Fibroblast of skin of right quadriceps (primary cell): ENCODE measurements at regions not wholly inside any gene's neighbourhood (a gene's known extent, or its start where the extent isn't known, plus 50 kb on each side); places are given as distances from the start of the nearest gene placed in this dataset.

Experiments
- DNase-seq: peaks from one replicate; pipeline ENCODE4 v3.0.0-alpha.2; 2013

GRCh38 chr3:34258271-34258998 is 460.0 kb downstream of the PDCD6IP start:
- DNase-seq = no peak

- peak; percentile 54 for DNase-seq
Measured at GRCh38 chr3:34260271-34261000, 462.0 kb downstream of the PDCD6IP start.

- peak; percentile 59 for DNase-seq
Measured at GRCh38 chr3:34261001-34261385, 462.6 kb downstream of the PDCD6IP start.

- DNase-seq = no peak
Measured at GRCh38 chr3:34263101-34263621, 464.7 kb downstream of the PDCD6IP start.

- DNase-seq = peak; percentile 14
Measured at GRCh38 chr3:34264337-34265041, 466.1 kb downstream of the PDCD6IP start.

- no peak for DNase-seq
Measured at GRCh38 chr3:34267088-34267487, 468.7 kb downstream of the PDCD6IP start.

- peak; percentile 15 for DNase-seq
Measured at GRCh38 chr3:34268032-34268709, 469.7 kb downstream of the PDCD6IP start.

- DNase-seq = no peak
Measured at GRCh38 chr3:34275811-34276210, 477.4 kb downstream of the PDCD6IP start.

- no peak for DNase-seq
Measured at GRCh38 chr3:34276342-34276741, 477.9 kb downstream of the PDCD6IP start.

- no peak for DNase-seq
Measured at GRCh38 chr3:34277110-34277509, 478.7 kb downstream of the PDCD6IP start.

GRCh38 chr3:34279901-34280300 is 481.5 kb downstream of the PDCD6IP start:
- DNase-seq = no peak

- no peak for DNase-seq
Measured at GRCh38 chr3:34283751-34284150, 485.3 kb downstream of the PDCD6IP start.

GRCh38 chr3:34284959-34285826 is 486.8 kb downstream of the PDCD6IP start:
- no peak for DNase-seq

- DNase-seq = no peak
Measured at GRCh38 chr3:34285827-34286188, 487.4 kb downstream of the PDCD6IP start.

- no peak for DNase-seq
Measured at GRCh38 chr3:34292605-34293300, 494.3 kb downstream of the PDCD6IP start.

GRCh38 chr3:34294240-34294639 is 495.8 kb downstream of the PDCD6IP start:
- DNase-seq = no peak

GRCh38 chr3:34296796-34297195 is 498.4 kb downstream of the PDCD6IP start:
- DNase-seq = no peak

- no peak for DNase-seq
Measured at GRCh38 chr3:34298653-34299052, 500.2 kb downstream of the PDCD6IP start.

GRCh38 chr3:34300621-34301020 is 502.2 kb downstream of the PDCD6IP start:
- no peak for DNase-seq

- DNase-seq = no peak
Measured at GRCh38 chr3:34301313-34301712, 502.9 kb downstream of the PDCD6IP start.

GRCh38 chr3:34305266-34305665 is 506.8 kb downstream of the PDCD6IP start:
- no peak for DNase-seq
